Activated T-helper 17 cell treated with anti-CD3 and anti-CD28 coated beads, Interleukin-2, amount 50 U/mL, for 72 hours (primary cell): ENCODE measurements at regions not wholly inside any gene's neighbourhood (a gene's known extent, or its start where the extent isn't known, plus 50 kb on each side); places are given as distances from the start of the nearest gene placed in this dataset.
"Not testable (repeated sequence)": the region's sequence is repeated elsewhere in the genome, so short reads cannot be mapped to it uniquely, and the experiment has no call there.

Experiments used
- ATAC-seq: fragments of 150-1000 bp; cut with Tn5 transposase; replicated peaks from 2 replicates; pipeline ENCODE4 v1.10.0; 2021; ENCODE audit warnings: mild to moderate bottlenecking, moderate library complexity
- H3K27ac Mint-ChIP-seq: one replicate; pipeline ENCODE4 v1.8.0; 2022; ENCODE audit warnings: mixed read lengths
- H3K27me3 Mint-ChIP-seq: one replicate; pipeline ENCODE4 v1.8.0; 2022; ENCODE audit warnings: mixed read lengths
- H3K36me3 Mint-ChIP-seq: one replicate; pipeline ENCODE4 v1.8.0; 2022; ENCODE audit warnings: low read depth, mild to moderate bottlenecking, mixed read lengths
- H3K4me1 Mint-ChIP-seq: one replicate; pipeline ENCODE4 v1.8.0; 2022; ENCODE audit warnings: mixed read lengths
- H3K4me3 Mint-ChIP-seq: one replicate; pipeline ENCODE4 v1.8.0; 2022; ENCODE audit warnings: mild to moderate bottlenecking, mixed read lengths
- H3K9me3 Mint-ChIP-seq: one replicate; pipeline ENCODE4 v1.8.0; 2022; ENCODE audit warnings: mixed read lengths

- no peaks in the 10 kb centered on the region for H3K4me1 Mint-ChIP-seq
- no peak for ATAC-seq
- no peaks in the 10 kb centered on the region for H3K36me3 Mint-ChIP-seq
- H3K27ac Mint-ChIP-seq = no peak overlapping the region
- no peaks in the 10 kb centered on the region for H3K9me3 Mint-ChIP-seq
- no peak overlapping the region for H3K4me3 Mint-ChIP-seq
- peaks cover 5% of the 10 kb centered on the region for H3K27me3 Mint-ChIP-seq
Observed at GRCh38 chr2:63710732-63711131, 122.0 kb downstream of the MDH1 start.

GRCh38 chr2:63712748-63713147 lies 124.0 kb downstream of the MDH1 start:
- no peaks in the 10 kb centered on the region for H3K9me3 Mint-ChIP-seq
- H3K27ac Mint-ChIP-seq = no peak overlapping the region
- no peak for ATAC-seq
- no peaks in the 10 kb centered on the region for H3K36me3 Mint-ChIP-seq
- H3K27me3 Mint-ChIP-seq = peaks cover 6% of the 10 kb centered on the region
- H3K4me3 Mint-ChIP-seq = no peak overlapping the region
- H3K4me1 Mint-ChIP-seq = no peaks in the 10 kb centered on the region

GRCh38 chr2:63716146-63716545 lies 125.5 kb upstream of the UGP2 start:
- H3K9me3 Mint-ChIP-seq = no peaks in the 10 kb centered on the region
- no peak overlapping the region for H3K27ac Mint-ChIP-seq
- peaks cover 3% of the 10 kb centered on the region for H3K27me3 Mint-ChIP-seq
- no peaks in the 10 kb centered on the region for H3K4me1 Mint-ChIP-seq
- no peak for ATAC-seq
- H3K36me3 Mint-ChIP-seq = no peaks in the 10 kb centered on the region
- no peak overlapping the region for H3K4me3 Mint-ChIP-seq

GRCh38 chr2:63719052-63719451 lies 122.6 kb upstream of the UGP2 start:
- Mint-ChIP-seq H3K4me3 (no peak overlapping the region), H3K9me3 (no peaks in the 10 kb centered on the region)

GRCh38 chr2:63721082-63721424 lies 120.6 kb upstream of the UGP2 start:
- Mint-ChIP-seq H3K4me3 (no peak overlapping the region), H3K27ac (no peak overlapping the region), H3K27me3 (no peaks in the 10 kb centered on the region), H3K9me3 (no peaks in the 10 kb centered on the region), H3K36me3 (no peaks in the 10 kb centered on the region), H3K4me1 (no peaks in the 10 kb centered on the region)
- no peak for ATAC-seq

More at GRCh38 chr2:63719052-63719451, 122.6 kb upstream of the UGP2 start:
- peaks cover 3% of the 10 kb centered on the region for H3K27me3 Mint-ChIP-seq
- H3K4me1 Mint-ChIP-seq = no peaks in the 10 kb centered on the region
- no peak for ATAC-seq
- H3K27ac Mint-ChIP-seq = no peak overlapping the region
- no peaks in the 10 kb centered on the region for H3K36me3 Mint-ChIP-seq

- H3K4me1 Mint-ChIP-seq, H3K36me3 Mint-ChIP-seq, H3K27me3 Mint-ChIP-seq, H3K4me3 Mint-ChIP-seq, H3K9me3 Mint-ChIP-seq, H3K27ac Mint-ChIP-seq, ATAC-seq: not testable (repeated sequence)
Observed at GRCh38 chr2:63722284-63722683, 119.4 kb upstream of the UGP2 start.

GRCh38 chr2:63723709-63724108 lies 118.0 kb upstream of the UGP2 start:
- Mint-ChIP-seq H3K9me3 (no peaks in the 10 kb centered on the region), H3K4me1 (no peaks in the 10 kb centered on the region), H3K36me3 (no peaks in the 10 kb centered on the region), H3K27me3 (peaks cover 4% of the 10 kb centered on the region), H3K27ac (no peak overlapping the region), H3K4me3 (no peak overlapping the region)
- no peak for ATAC-seq

- H3K4me1 Mint-ChIP-seq, ATAC-seq, H3K36me3 Mint-ChIP-seq, H3K27ac Mint-ChIP-seq, H3K9me3 Mint-ChIP-seq, H3K4me3 Mint-ChIP-seq, H3K27me3 Mint-ChIP-seq: not testable (repeated sequence)
Observed at GRCh38 chr2:63725212-63725611, 116.5 kb upstream of the UGP2 start.

GRCh38 chr2:63729362-63729761 lies 112.3 kb upstream of the UGP2 start:
- ATAC-seq = no peak
- H3K4me3 Mint-ChIP-seq = no peak overlapping the region

GRCh38 chr2:63729831-63730230 lies 111.9 kb upstream of the UGP2 start:
- Mint-ChIP-seq H3K9me3 (peaks cover 4% of the 10 kb centered on the region), H3K27me3 (peaks cover 22% of the 10 kb centered on the region), H3K27ac (no peak overlapping the region), H3K36me3 (no peaks in the 10 kb centered on the region), H3K4me1 (no peaks in the 10 kb centered on the region), H3K4me3 (no peak overlapping the region)
- no peak for ATAC-seq

More at GRCh38 chr2:63729362-63729761, 112.3 kb upstream of the UGP2 start:
- no peak overlapping the region for H3K27ac Mint-ChIP-seq
- no peaks in the 10 kb centered on the region for H3K4me1 Mint-ChIP-seq
- H3K27me3 Mint-ChIP-seq = peaks cover 22% of the 10 kb centered on the region
- no peaks in the 10 kb centered on the region for H3K36me3 Mint-ChIP-seq
- peaks cover 4% of the 10 kb centered on the region for H3K9me3 Mint-ChIP-seq

- Mint-ChIP-seq H3K27me3 (peaks cover 17% of the 10 kb centered on the region), H3K27ac (no peak overlapping the region), H3K4me3 (no peak overlapping the region), H3K4me1 (no peaks in the 10 kb centered on the region), H3K36me3 (no peaks in the 10 kb centered on the region), H3K9me3 (peaks cover 6% of the 10 kb centered on the region)
- no peak for ATAC-seq
Observed at GRCh38 chr2:63734510-63734909, 107.2 kb upstream of the UGP2 start.

GRCh38 chr2:63735263-63735662 lies 106.4 kb upstream of the UGP2 start:
- peaks cover 6% of the 10 kb centered on the region for H3K9me3 Mint-ChIP-seq
- no peak overlapping the region for H3K4me3 Mint-ChIP-seq
- H3K27ac Mint-ChIP-seq = no peak overlapping the region

GRCh38 chr2:63735931-63736330 lies 105.8 kb upstream of the UGP2 start:
- Mint-ChIP-seq H3K4me1 (no peaks in the 10 kb centered on the region), H3K27me3 (peaks cover 13% of the 10 kb centered on the region), H3K4me3 (no peak overlapping the region), H3K27ac (no peak overlapping the region), H3K36me3 (no peaks in the 10 kb centered on the region), H3K9me3 (peaks cover 6% of the 10 kb centered on the region)
- no peak for ATAC-seq

More at GRCh38 chr2:63735263-63735662, 106.4 kb upstream of the UGP2 start:
- peaks cover 17% of the 10 kb centered on the region for H3K27me3 Mint-ChIP-seq
- no peak for ATAC-seq
- no peaks in the 10 kb centered on the region for H3K36me3 Mint-ChIP-seq
- H3K4me1 Mint-ChIP-seq = no peaks in the 10 kb centered on the region

- no peak for ATAC-seq
- Mint-ChIP-seq H3K4me1 (no peaks in the 10 kb centered on the region), H3K27me3 (peaks cover 13% of the 10 kb centered on the region), H3K4me3 (no peak overlapping the region), H3K36me3 (no peaks in the 10 kb centered on the region), H3K9me3 (peaks cover 6% of the 10 kb centered on the region), H3K27ac (no peak overlapping the region)
Observed at GRCh38 chr2:63736354-63736753, 105.3 kb upstream of the UGP2 start.

GRCh38 chr2:63737081-63737751 lies 104.5 kb upstream of the UGP2 start:
- no peaks in the 10 kb centered on the region for H3K36me3 Mint-ChIP-seq
- no peak overlapping the region for H3K4me3 Mint-ChIP-seq
- no peaks in the 10 kb centered on the region for H3K4me1 Mint-ChIP-seq
- ATAC-seq = no peak
- peaks cover 6% of the 10 kb centered on the region for H3K9me3 Mint-ChIP-seq
- H3K27me3 Mint-ChIP-seq = peaks cover 4% of the 10 kb centered on the region
- H3K27ac Mint-ChIP-seq = no peak overlapping the region

GRCh38 chr2:63738019-63738418 lies 103.7 kb upstream of the UGP2 start:
- Mint-ChIP-seq H3K4me3 (no peak overlapping the region), H3K27ac (no peak overlapping the region), H3K4me1 (no peaks in the 10 kb centered on the region), H3K27me3 (no peaks in the 10 kb centered on the region), H3K9me3 (peaks cover 3% of the 10 kb centered on the region), H3K36me3 (no peaks in the 10 kb centered on the region)
- ATAC-seq = peak; percentile 65
